VCaP (cell line): ENCODE measurements at regions not wholly inside any gene's neighbourhood (a gene's known extent, or its start where the extent isn't known, plus 50 kb on each side); places are given as distances from the start of the nearest gene placed in this dataset.

Experiments
- H3K27ac ChIP-seq: fragments of 450-650 bp; 2 replicates; pipeline ENCODE4 v1.5.1; 2017
- TF ChIP-seq, protein P1 (sequence below): fragments of 450-650 bp; conservative IDR thresholded peaks from 2 replicates; pipeline ENCODE4 v1.5.1; 2017; ENCODE audit warnings: mild to moderate bottlenecking, moderate library complexity

DNA sequence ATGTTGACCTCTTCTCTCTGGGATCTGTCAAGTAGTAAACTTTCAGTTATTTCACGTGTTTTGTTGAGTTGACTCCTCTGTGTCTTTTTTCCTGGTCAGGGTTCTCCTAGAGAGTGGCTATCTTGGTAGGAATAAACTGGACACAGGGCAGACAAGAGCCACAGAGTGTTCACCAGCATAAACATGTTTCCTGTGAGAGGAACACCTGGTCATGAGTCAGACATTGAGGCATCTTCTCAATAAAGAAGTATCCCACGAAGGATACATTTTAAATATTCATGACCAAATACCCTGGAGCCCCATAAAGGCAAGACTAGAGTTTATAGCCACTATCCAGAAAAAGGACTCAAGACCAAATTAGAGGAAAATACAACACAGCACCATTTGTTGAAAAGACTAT lies 269.7 kb upstream of the ZNF521 start:
- TF ChIP-seq, protein P1, sequence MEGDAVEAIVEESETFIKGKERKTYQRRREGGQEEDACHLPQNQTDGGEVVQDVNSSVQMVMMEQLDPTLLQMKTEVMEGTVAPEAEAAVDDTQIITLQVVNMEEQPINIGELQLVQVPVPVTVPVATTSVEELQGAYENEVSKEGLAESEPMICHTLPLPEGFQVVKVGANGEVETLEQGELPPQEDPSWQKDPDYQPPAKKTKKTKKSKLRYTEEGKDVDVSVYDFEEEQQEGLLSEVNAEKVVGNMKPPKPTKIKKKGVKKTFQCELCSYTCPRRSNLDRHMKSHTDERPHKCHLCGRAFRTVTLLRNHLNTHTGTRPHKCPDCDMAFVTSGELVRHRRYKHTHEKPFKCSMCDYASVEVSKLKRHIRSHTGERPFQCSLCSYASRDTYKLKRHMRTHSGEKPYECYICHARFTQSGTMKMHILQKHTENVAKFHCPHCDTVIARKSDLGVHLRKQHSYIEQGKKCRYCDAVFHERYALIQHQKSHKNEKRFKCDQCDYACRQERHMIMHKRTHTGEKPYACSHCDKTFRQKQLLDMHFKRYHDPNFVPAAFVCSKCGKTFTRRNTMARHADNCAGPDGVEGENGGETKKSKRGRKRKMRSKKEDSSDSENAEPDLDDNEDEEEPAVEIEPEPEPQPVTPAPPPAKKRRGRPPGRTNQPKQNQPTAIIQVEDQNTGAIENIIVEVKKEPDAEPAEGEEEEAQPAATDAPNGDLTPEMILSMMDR = no peak
- H3K27ac ChIP-seq = no peak overlapping the region

- TF ChIP-seq, protein P1 = no peak
- no peak overlapping the region for H3K27ac ChIP-seq
Observed at GRCh38 chr18:25621144-25621543, 269.2 kb upstream of the ZNF521 start.

GRCh38 chr18:25614168-25614567 lies 262.2 kb upstream of the ZNF521 start:
- H3K27ac ChIP-seq = no peak overlapping the region
- TF ChIP-seq, protein P1 = no peak

DNA sequence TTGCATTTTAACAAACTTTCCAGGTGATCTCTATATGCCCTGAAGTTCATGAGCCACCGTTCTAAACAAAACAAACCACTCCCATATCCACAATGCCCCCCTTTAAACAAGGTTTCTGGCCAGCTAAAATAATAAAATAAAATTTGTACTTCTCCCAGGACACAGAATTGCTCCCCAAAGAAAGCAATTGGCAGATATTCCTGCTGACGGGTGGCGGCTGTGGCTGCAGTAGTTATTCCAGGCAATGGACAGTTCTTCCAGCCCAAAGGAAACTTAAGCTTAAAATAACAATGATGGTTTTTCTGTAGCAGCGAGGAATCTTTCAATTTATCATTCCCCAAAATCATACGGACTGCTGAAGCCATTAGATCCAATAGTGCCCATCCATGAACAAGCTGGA lies 260.5 kb upstream of the ZNF521 start:
- H3K27ac ChIP-seq = no peak overlapping the region
- TF ChIP-seq, protein P1 = no peak

GRCh38 chr18:25608091-25608490 lies 256.1 kb upstream of the ZNF521 start:
- TF ChIP-seq, protein P1 = no peak
- no peak overlapping the region for H3K27ac ChIP-seq

- no peak overlapping the region for H3K27ac ChIP-seq
- TF ChIP-seq, protein P1 = no peak
Observed at GRCh38 chr18:25604894-25605597, 253.1 kb upstream of the ZNF521 start.

DNA sequence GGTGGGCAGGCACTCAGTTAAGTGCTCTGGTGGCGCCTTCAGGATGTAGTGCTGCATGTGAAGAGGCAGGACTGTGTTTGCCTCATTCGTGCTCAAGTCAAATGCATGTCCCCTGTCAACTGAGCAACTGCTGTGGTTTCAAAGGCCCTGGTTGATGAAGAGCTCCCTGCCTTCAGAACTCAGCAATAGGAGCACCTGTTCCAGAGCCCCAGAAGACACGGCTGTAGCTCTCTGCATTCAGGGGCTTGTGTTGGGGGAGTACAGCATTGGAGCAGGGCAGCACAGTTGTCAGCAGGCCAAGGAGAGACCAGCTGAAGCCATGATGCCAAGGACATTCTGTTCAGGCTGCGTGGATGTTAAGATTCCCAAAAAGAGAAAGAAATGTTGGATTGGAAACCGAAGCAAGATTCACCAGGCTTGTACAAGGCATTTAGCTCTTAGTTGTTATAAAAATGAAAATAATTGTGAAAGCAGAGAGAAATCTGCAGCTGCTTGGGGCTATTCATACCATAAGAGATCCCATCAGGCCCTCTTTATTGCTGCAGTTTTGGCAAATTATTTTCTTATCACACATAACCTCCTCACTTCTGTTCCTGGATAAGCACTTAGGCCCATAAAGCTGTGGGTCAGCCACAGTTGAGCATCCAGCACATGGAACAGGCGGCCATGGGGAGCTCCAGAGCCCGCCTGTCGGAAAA lies 252.4 kb upstream of the ZNF521 start:
- TF ChIP-seq, protein P1 = no peak
- H3K27ac ChIP-seq = no peak overlapping the region
